Mammary epithelial cell (primary cell): ENCODE measurements at regions not wholly inside any gene's neighbourhood (a gene's known extent, or its start where the extent isn't known, plus 50 kb on each side); places are given as distances from the start of the nearest gene placed in this dataset.

Experiments used
- CTCF ChIP-seq, 2 donors: IDR thresholded peaks in 1 of 2; conservative IDR thresholded peaks in 1 of 2; 2 replicates each; pipeline ENCODE4 v1.5.1; 2011 to 2012; ENCODE audit warnings: inconsistent platforms in 2 of 2, low read length in 2 of 2, mild to moderate bottlenecking in 2 of 2, control low read depth in 1 of 2, low read depth in 1 of 2; ENCODE audit not compliant: insufficient read depth in 1 of 2; ENCODE audit errors: extremely low read depth in 1 of 2
- EZH2 ChIP-seq: IDR thresholded peaks from 2 replicates; pipeline ENCODE4 v1.6.1; 2012; ENCODE audit warnings: low read length, inconsistent platforms, borderline replicate concordance

GRCh38 chr22:27198518-27199035, 541.2 kb downstream of the MIAT start:
- TF ChIP-seq CTCF (conservative IDR thresholded peaks at IDR 0.05 in 1 of 2, IDR thresholded peaks at IDR 0.05 in 1 of 2; ENCODE audit: extremely low read depth in 1 of 2, insufficient read depth in 1 of 2, low read depth in 1 of 2, low read length in 2 of 2) (no peak), EZH2 (no peak)
